ENCODE measurements at regions not wholly inside any gene's neighbourhood (a gene's known extent, or its start where the extent isn't known, plus 50 kb on each side); places are given as distances from the start of the nearest gene placed in this dataset.

DNA sequence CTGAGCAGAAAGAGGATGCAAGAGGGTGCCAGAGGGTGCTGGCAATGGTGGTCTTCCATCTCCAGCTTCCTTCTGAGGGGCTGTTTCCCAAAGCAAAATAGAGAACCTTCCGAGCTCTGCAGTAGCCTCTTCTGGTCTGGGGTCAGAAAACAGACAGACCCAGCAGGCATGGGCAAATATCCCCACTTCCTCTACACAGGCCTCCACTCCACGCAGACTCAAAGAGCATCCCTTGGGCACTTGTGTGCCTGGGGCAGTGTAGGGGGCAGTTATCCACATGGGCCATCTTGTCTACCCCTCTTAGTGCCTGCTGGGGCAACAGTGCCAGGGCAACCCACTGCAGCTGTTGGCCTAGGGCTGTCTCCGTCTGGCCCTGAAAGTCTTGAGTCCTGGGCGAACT, 231.9 kb downstream of the TTC8 start:
- POLR2A ChIA-PET, result no interaction called here
- H3K27me3 ChIP-seq (replicated peaks in 1 of 2; ENCODE audit: control insufficient read depth in 2 of 2, insufficient read depth in 2 of 2, low read length in 1 of 2), result no peaks in the 10 kb centered on the region
- H3K4me2 ChIP-seq (ENCODE audit: control insufficient read depth, insufficient read depth), result no peak overlapping the region
- no TSS peak for BruUV-seq (replicated peaks)
- 38% methylated on average over 4 of the region's 4 CpGs for WGBS (ENCODE audit: insufficient coverage, insufficient replicate concordance, low lambda C conversion rate, missing lambda C conversion rate)
- TF ChIP-seq MTA3 (IDR thresholded peaks at IDR 0.05; ENCODE audit: borderline replicate concordance, low read length), result no peak
- no peak for TF ChIP-seq POLR2A (IDR thresholded peaks at IDR 0.05; ENCODE audit: low read depth, low read length)
- no peak for TF ChIP-seq ZZZ3 (IDR thresholded peaks at IDR 0.05; ENCODE audit: control insufficient read depth, insufficient read length, low read depth)
- TF ChIP-seq CREB1 (IDR thresholded peaks at IDR 0.05; ENCODE audit: low read depth), result no peak
- TF ChIP-seq ZSCAN29 (IDR thresholded peaks at IDR 0.05), result no peak
- TF ChIP-seq, protein P1, sequence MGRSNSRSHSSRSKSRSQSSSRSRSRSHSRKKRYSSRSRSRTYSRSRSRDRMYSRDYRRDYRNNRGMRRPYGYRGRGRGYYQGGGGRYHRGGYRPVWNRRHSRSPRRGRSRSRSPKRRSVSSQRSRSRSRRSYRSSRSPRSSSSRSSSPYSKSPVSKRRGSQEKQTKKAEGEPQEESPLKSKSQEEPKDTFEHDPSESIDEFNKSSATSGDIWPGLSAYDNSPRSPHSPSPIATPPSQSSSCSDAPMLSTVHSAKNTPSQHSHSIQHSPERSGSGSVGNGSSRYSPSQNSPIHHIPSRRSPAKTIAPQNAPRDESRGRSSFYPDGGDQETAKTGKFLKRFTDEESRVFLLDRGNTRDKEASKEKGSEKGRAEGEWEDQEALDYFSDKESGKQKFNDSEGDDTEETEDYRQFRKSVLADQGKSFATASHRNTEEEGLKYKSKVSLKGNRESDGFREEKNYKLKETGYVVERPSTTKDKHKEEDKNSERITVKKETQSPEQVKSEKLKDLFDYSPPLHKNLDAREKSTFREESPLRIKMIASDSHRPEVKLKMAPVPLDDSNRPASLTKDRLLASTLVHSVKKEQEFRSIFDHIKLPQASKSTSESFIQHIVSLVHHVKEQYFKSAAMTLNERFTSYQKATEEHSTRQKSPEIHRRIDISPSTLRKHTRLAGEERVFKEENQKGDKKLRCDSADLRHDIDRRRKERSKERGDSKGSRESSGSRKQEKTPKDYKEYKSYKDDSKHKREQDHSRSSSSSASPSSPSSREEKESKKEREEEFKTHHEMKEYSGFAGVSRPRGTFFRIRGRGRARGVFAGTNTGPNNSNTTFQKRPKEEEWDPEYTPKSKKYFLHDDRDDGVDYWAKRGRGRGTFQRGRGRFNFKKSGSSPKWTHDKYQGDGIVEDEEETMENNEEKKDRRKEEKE (IDR thresholded peaks at IDR 0.05), result no peak
- no peak for TF ChIP-seq E4F1 (IDR thresholded peaks at IDR 0.05; ENCODE audit: borderline replicate concordance, partially characterized antibody)
- no peak for TF ChIP-seq CBFB (IDR thresholded peaks at IDR 0.05; ENCODE audit: low read depth)
- SMC1A ChIA-PET (ENCODE audit: uncharacterized antibody, unreplicated experiment), result no interaction called here
- H3K36me3 ChIP-seq (ENCODE audit: control insufficient read depth in 2 of 2, insufficient read depth in 2 of 2, low read length in 1 of 2), result no peaks in the 10 kb centered on the region
- intact Hi-C loops (cut with micrococcal nuclease; ENCODE audit: unreplicated experiment) (no loop called here), in situ Hi-C loops (cut with MboI) (no loop called here)
- H4K20me1 ChIP-seq (ENCODE audit: control insufficient read depth, insufficient read depth), result no peaks in the 10 kb centered on the region
- RAD21 ChIA-PET (ENCODE audit: unreplicated experiment), result no interaction called here
- no peak overlapping the region for H3K4me3 ChIP-seq
- no peaks in the 10 kb centered on the region for H3K79me2 ChIP-seq (ENCODE audit: control insufficient read depth, insufficient read depth, low read length)
- H3K9me3 ChIP-seq (replicated peaks; ENCODE audit: control insufficient read depth, insufficient read depth, low read length), result no peaks in the 10 kb centered on the region; the same call in 2 of the 3 replicates
- CTCF ChIA-PET, result interaction anchor here (0.7 kb wide), 1 partner anchor 15 kb away, joined by 3 read pairs; no protein-coding TSS in a partner anchor
- DNase-seq (ENCODE audit: low read depth, low spot score) (no peak), ATAC-seq (no peak), FAIRE-seq (no peak)
- H3K4me1 ChIP-seq (ENCODE audit: control insufficient read depth, insufficient read depth, low read length), result no peaks in the 10 kb centered on the region
- H3K9ac ChIP-seq (ENCODE audit: control insufficient read depth, insufficient read depth, low read length), result no peak overlapping the region
- H2AFZ ChIP-seq (ENCODE audit: control insufficient read depth, low read depth, low read length), result no peak overlapping the region
- H3K27ac ChIP-seq (ENCODE audit: control insufficient read depth, insufficient read depth), result no peak overlapping the region
